BLaER1 treated with 17β-estradiol and CSF1 and Interleukin-3, amounts not matched to agents 10 nM and 100 nM (cell line): ENCODE measurements at regions not wholly inside any gene's neighbourhood (a gene's known extent, or its start where the extent isn't known, plus 50 kb on each side); places are given as distances from the start of the nearest gene placed in this dataset.

Source experiments
- H3K27ac ChIP-seq, 11 experiments: shearing (Covaris generic); formaldehyde crosslinking; 2 replicates each; pipeline ENCODE4 v1.8.1; 2022
- H3K27me3 ChIP-seq, 11 experiments: shearing (Covaris generic); formaldehyde crosslinking; 2 replicates each; pipeline ENCODE4 v1.8.1; 2022
- H3K36me3 ChIP-seq, 11 experiments: shearing (Covaris generic); formaldehyde crosslinking; 2 replicates each; pipeline ENCODE4 v1.8.1; 2022
- H3K4me1 ChIP-seq, 10 experiments: shearing (Covaris generic); formaldehyde crosslinking; 2 replicates each; pipeline ENCODE4 v1.8.1; 2022
- H3K4me2 ChIP-seq, 11 experiments: shearing (Covaris generic); formaldehyde crosslinking; 2 replicates each; pipeline ENCODE4 v1.8.1; 2022
- H3K4me3 ChIP-seq, 10 experiments: shearing (Covaris generic); formaldehyde crosslinking; 2 replicates each; pipeline ENCODE4 v1.8.1; 2022
- H3K9ac ChIP-seq, 11 experiments: shearing (Covaris generic); formaldehyde crosslinking; 2 replicates each; pipeline ENCODE4 v1.8.1; 2022
- H3K9me3 ChIP-seq, 11 experiments: shearing (Covaris generic); formaldehyde crosslinking; replicated peaks in 1 of 11; 2 replicates each; pipeline ENCODE4 v1.8.1; 2022
- H4K20me1 ChIP-seq, 11 experiments: shearing (Covaris generic); formaldehyde crosslinking; 2 replicates each; pipeline ENCODE4 v1.8.1; 2022
- Cebpa-rat ChIP-seq, 11 experiments: shearing (Covaris generic); IDR thresholded peaks; 2 replicates each; pipeline ENCODE4 v1.8.1; 2022

DNA sequence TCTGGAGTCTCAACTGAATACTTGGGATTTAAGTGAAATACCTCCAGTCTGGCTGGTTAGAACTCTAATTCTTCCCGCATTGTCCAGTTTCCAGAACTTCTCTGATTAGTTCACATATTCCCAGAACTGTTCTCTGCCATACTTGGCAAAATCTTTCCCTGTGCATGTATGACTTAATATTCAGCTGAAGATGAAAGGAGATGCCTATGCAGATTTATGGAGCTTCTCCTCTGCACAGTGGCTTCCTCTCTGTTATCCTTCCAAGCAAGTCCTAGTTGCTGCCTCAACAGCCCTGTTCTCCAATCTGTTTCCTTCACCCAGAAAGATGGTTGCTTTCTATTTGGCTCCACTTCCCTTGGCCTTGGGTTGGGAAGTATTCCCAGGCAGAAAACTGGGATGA, 155.4 kb upstream of the GATA6 start:
- Histone ChIP-seq H3K27me3 (no peaks in the 10 kb centered on the region), H3K4me2 (no peak overlapping the region), H3K9ac (no peak overlapping the region), H3K4me1 (peaks cover 0 to 12% (median 0%) of the 10 kb centered on the region in 10 experiments; a peak in 1 of 20 replicates), H3K9me3 (peaks cover 0 to 24% (median 0%) of the 10 kb centered on the region in 11 experiments; a peak in 3 of 22 replicates), H3K36me3 (no peaks in the 10 kb centered on the region), H3K4me3 (no peak overlapping the region), H3K27ac (no peak overlapping the region), H4K20me1 (no peaks in the 10 kb centered on the region)
- TF ChIP-seq Cebpa-rat (IDR thresholded peaks at IDR 0.05) = no peak

DNA sequence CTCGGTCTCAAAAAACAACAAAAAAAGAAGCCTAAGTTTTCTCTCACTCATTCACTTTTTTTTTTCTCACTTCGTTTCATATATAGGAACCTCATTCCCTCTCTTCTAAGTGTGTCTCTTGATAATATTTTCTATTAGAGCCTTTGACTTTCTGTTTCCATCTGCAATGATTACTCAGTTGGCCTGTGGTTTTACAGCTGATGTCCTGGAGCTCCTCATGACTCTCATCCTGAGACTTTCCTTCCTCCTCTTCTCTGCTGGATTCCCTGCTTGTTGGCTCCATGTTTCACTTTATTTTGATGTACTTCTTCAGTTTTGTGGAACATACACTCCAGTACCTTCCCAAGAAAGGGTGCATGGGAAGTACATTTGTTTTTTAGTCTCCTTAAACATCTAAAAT, 154.2 kb upstream of the GATA6 start:
- Histone ChIP-seq H3K4me1 (peaks cover 0 to 12% (median 0%) of the 10 kb centered on the region in 10 experiments; a peak in 1 of 20 replicates), H3K9ac (no peak overlapping the region), H3K27ac (no peak overlapping the region), H3K27me3 (no peaks in the 10 kb centered on the region), H3K36me3 (no peaks in the 10 kb centered on the region), H4K20me1 (no peaks in the 10 kb centered on the region), H3K4me2 (no peak overlapping the region), H3K4me3 (no peak overlapping the region), H3K9me3 (peaks cover 0 to 14% (median 0%) of the 10 kb centered on the region in 11 experiments; a peak in 2 of 22 replicates)
- TF ChIP-seq Cebpa-rat (IDR thresholded peaks at IDR 0.05) = no peak

DNA sequence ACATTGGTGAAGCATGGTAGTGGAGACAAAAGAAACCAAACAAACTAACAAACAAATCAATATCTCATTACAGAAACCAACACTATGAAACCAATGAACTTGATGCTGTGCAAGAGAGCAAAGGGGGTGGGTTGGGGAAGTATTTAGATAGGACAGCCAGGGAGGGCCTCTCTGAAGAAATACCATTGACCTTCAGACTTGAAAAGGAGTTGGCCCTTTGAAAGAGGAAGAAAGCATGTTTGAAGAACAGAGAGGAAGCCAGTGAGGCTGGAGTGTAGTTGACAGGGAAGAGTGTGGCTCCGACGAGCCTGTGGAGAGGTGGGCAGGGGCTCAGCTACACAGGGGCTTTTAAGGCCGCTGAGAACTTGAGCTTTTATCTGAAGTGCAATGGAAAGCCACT, 151.0 kb upstream of the GATA6 start:
- no peaks in the 10 kb centered on the region for H4K20me1 ChIP-seq
- H3K27me3 ChIP-seq = no peaks in the 10 kb centered on the region
- H3K4me2 ChIP-seq = no peak overlapping the region
- peaks cover 0 to 12% (median 0%) of the 10 kb centered on the region in 10 experiments; a peak in 1 of 20 replicates for H3K4me1 ChIP-seq
- H3K36me3 ChIP-seq = no peaks in the 10 kb centered on the region
- H3K4me3 ChIP-seq = no peak overlapping the region
- no peak for TF ChIP-seq Cebpa-rat (IDR thresholded peaks at IDR 0.05)
- peaks cover 0 to 9% (median 0%) of the 10 kb centered on the region in 11 experiments; a peak in 2 of 22 replicates for H3K9me3 ChIP-seq
- no peak overlapping the region for H3K27ac ChIP-seq
- H3K9ac ChIP-seq = no peak overlapping the region

DNA sequence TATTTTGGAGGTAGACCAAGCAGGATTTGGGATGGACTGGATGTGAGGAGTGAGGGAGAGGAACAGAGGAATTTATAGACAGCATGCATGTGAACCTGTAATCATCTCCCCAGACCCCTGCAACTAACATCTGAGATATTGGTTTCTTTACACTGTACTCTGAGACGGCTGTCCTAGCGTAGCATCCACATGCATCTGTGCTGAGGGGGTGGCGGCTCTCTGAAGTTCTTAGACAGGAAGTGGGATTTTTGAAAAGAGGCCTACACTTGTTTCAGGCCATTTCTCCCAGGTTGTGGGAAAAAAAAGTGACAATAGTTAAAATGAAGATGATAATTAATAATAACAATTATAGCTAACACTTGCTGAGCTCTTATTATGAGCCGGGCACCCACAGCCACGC, 150.2 kb upstream of the GATA6 start:
- no peaks in the 10 kb centered on the region for H4K20me1 ChIP-seq
- no peaks in the 10 kb centered on the region for H3K36me3 ChIP-seq
- H3K27me3 ChIP-seq = no peaks in the 10 kb centered on the region
- H3K4me1 ChIP-seq = peaks cover 0 to 12% (median 0%) of the 10 kb centered on the region in 10 experiments; a peak in 1 of 20 replicates
- no peak overlapping the region for H3K4me2 ChIP-seq
- H3K9ac ChIP-seq = no peak overlapping the region
- no peak overlapping the region for H3K27ac ChIP-seq
- H3K9me3 ChIP-seq = 0 out of 22 replicates have a peak, but pooled peaks cover 0 to 4% (median 0%) of the 10 kb centered on the region in 11 experiments
- TF ChIP-seq Cebpa-rat (IDR thresholded peaks at IDR 0.05) = no peak
- H3K4me3 ChIP-seq = no peak overlapping the region

DNA sequence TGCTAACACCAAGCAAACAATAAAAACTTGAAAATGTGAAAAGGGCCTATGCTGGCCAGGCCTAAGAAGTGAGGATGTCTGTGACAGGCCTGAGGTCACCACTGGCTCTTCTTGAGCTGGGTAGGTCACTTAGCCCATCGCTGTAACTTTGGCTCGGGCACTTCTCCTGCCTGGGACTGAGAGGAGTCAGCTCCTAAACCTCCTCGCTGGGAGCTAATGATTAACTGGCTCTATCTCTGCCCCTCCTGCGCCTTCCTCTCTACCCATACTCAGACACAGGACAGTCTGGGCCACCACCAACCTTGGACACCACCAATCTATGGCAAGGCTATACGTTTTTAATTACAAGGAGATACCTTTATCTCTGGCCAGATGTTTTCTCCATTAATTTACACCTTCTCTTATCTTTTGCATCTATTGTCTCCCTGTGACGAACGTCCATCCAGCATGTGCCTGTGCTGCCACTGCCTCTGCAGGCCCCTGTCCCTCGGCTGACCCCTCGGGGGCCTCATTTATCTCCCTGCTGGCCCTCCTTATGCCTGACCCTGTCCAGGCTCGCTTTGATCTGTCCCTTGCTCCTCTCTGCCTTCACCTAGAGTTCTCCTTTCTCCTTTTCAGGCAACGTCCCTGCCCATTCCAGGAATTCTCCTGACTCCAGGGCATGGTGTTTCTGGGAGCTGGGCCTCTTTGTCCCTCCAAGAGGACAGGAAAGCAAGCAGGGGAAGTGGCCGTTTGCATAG, 149.1 kb upstream of the GATA6 start:
- Histone ChIP-seq H4K20me1 (no peaks in the 10 kb centered on the region), H3K4me1 (peaks cover 0 to 12% (median 0%) of the 10 kb centered on the region in 10 experiments; a peak in 1 of 20 replicates), H3K27ac (no peak overlapping the region), H3K9ac (no peak overlapping the region), H3K36me3 (no peaks in the 10 kb centered on the region), H3K9me3 (0 out of 22 replicates have a peak, but pooled peaks cover 0 to 4% (median 0%) of the 10 kb centered on the region in 11 experiments), H3K27me3 (no peaks in the 10 kb centered on the region), H3K4me2 (no peak overlapping the region), H3K4me3 (no peak overlapping the region)
- TF ChIP-seq Cebpa-rat (IDR thresholded peaks at IDR 0.05) = no peak

DNA sequence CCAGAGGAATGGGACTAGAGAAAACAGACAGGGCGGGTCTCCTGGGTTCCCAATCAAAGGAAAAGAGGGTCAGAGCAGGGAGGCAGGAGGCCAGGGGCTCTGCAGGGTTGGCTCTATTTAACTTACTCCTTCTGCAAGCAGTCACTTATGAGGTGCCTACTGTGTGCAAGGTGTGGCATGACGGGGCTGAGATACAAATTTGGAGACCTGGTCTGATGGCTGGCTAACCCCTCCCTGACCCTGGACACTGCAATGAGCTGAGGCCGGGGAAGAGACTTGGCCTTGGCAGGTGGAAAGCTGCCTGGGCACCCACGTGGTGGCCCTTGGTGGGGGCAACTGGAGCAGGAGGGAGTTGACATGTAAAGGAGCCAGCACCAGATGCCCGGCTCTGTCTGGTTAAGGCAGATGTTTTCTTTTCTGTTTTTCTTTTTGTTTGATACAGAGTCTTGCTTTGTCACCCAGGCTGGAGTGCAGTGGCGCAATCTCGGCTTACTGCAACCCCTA, 148.5 kb upstream of the GATA6 start:
- no peak overlapping the region for H3K27ac ChIP-seq
- peaks cover 0 to 12% (median 0%) of the 10 kb centered on the region in 10 experiments; a peak in 1 of 20 replicates for H3K4me1 ChIP-seq
- H3K27me3 ChIP-seq = no peaks in the 10 kb centered on the region
- H3K9me3 ChIP-seq = 0 out of 22 replicates have a peak, but pooled peaks cover 0 to 4% (median 0%) of the 10 kb centered on the region in 11 experiments
- H3K4me3 ChIP-seq = no peak overlapping the region
- H3K36me3 ChIP-seq = no peaks in the 10 kb centered on the region
- no peak for TF ChIP-seq Cebpa-rat (IDR thresholded peaks at IDR 0.05)
- no peak overlapping the region for H3K9ac ChIP-seq
- H4K20me1 ChIP-seq = no peaks in the 10 kb centered on the region
- H3K4me2 ChIP-seq = no peak overlapping the region

DNA sequence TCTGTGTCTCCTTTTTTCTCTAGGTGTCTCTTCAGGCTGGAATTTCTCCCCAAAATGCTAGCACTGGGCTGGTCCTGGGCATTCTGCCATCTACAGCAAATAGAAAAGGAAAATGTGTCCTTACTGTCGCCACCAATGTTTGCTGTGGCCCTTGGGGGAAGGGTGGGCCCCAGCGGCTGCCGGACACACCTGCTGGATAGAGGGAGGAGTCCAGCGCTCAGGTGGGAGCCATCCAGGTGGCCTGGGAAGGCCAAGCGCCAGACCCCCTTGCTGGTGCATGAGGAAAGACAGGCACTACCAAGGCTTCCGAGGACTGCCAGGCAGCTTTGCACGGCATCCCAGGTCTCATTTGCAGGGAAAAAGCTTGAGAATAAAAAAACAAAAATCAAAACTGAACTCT, 147.7 kb upstream of the GATA6 start:
- Histone ChIP-seq H3K4me3 (no peak overlapping the region), H4K20me1 (no peaks in the 10 kb centered on the region), H3K27ac (no peak overlapping the region), H3K36me3 (no peaks in the 10 kb centered on the region), H3K27me3 (no peaks in the 10 kb centered on the region), H3K9ac (no peak overlapping the region), H3K4me1 (peaks cover 0 to 12% (median 0%) of the 10 kb centered on the region in 10 experiments; a peak in 1 of 20 replicates), H3K4me2 (no peak overlapping the region), H3K9me3 (no peaks in the 10 kb centered on the region)
- TF ChIP-seq Cebpa-rat (IDR thresholded peaks at IDR 0.05) = no peak

DNA sequence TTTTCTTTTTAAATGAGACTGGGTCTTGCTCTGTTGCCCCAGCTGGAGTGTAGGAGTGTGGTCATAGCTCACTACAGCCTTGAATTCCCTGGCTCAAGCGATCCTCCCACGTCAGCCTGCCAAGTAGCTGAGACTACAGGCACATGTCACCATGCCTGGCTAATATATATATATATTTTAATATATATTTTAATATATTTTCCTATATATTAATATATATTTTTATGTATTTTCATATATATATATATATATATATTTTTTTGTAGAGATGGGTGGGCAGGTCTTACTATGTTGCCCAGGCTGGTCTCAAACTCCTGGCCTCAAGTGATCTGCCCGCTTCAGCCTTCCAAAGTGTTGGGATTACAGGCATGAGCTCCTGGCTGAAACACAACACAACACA, 144.5 kb upstream of the GATA6 start:
- no peak overlapping the region for H3K9ac ChIP-seq
- H3K27ac ChIP-seq = no peak overlapping the region
- no peak overlapping the region for H3K4me2 ChIP-seq
- H3K4me1 ChIP-seq = no peaks in the 10 kb centered on the region
- no peaks in the 10 kb centered on the region for H3K9me3 ChIP-seq
- H4K20me1 ChIP-seq = no peaks in the 10 kb centered on the region
- TF ChIP-seq Cebpa-rat (IDR thresholded peaks at IDR 0.05) = no peak
- no peak overlapping the region for H3K4me3 ChIP-seq
- no peaks in the 10 kb centered on the region for H3K36me3 ChIP-seq
- H3K27me3 ChIP-seq = no peaks in the 10 kb centered on the region

DNA sequence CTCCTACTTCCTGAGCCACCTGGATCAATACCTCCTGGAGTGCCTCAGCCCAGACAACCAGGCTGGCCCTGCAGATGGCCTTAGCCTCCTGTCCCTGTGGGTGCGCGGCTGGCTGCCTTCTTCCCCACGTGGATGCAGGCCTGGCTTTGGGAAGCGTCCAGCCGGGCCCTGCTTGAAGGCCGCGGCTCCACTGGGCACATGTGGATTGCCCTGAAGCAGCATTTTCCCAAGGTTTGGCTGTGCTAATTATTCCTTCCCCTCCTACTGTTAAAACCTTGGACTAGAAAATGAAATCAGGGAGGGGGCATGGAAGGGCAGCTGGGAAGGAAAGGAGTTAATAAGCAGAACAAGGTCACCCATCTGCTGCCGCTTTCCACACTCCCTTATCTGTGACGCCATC, 143.0 kb upstream of the GATA6 start:
- H3K4me2 ChIP-seq = no peak overlapping the region
- H3K36me3 ChIP-seq = no peaks in the 10 kb centered on the region
- no peak for TF ChIP-seq Cebpa-rat (IDR thresholded peaks at IDR 0.05)
- no peaks in the 10 kb centered on the region for H4K20me1 ChIP-seq
- no peaks in the 10 kb centered on the region for H3K9me3 ChIP-seq
- no peaks in the 10 kb centered on the region for H3K27me3 ChIP-seq
- H3K27ac ChIP-seq = no peak overlapping the region
- no peak overlapping the region for H3K4me3 ChIP-seq
- H3K9ac ChIP-seq = no peak overlapping the region
- no peaks in the 10 kb centered on the region for H3K4me1 ChIP-seq

DNA sequence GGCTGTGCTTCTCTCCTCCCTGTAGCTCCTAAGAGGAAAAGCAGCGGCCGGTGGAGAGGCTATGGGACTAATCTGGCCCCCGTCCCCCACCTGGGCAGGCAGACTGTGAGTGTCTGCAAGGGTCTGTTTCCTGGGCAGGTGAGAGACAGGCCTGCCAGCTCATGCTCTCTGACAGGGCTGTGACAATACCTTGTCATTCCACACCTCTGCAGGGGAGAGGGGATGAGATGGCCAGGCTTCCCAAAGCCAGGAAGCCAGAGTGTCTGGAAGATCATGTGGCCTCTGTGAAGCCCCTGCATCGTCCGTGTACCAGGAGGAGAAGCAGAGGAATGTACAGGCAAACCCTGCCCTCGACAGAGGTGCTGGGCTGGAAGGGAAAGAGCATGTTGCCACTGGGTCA, 142.5 kb upstream of the GATA6 start:
- Histone ChIP-seq H3K4me1 (no peaks in the 10 kb centered on the region), H3K9me3 (no peaks in the 10 kb centered on the region), H4K20me1 (no peaks in the 10 kb centered on the region), H3K9ac (no peak overlapping the region), H3K4me2 (no peak overlapping the region), H3K27ac (no peak overlapping the region), H3K27me3 (no peaks in the 10 kb centered on the region), H3K36me3 (no peaks in the 10 kb centered on the region), H3K4me3 (no peak overlapping the region)
- TF ChIP-seq Cebpa-rat (IDR thresholded peaks at IDR 0.05) = no peak
